Thymus (tissue), 11 donors: ENCODE measurements at regions not wholly inside any gene's neighbourhood (a gene's known extent, or its start where the extent isn't known, plus 50 kb on each side); places are given as distances from the start of the nearest gene placed in this dataset.

Experiments
- DNase-seq, 9 donors: peaks; one replicate each; pipeline ENCODE4 v3.0.0-alpha.2; 2013; ENCODE audit warnings: low spot score in 9 of 9, low read depth in 6 of 9, missing footprints in 1 of 9
- H3K27ac ChIP-seq, 2 donors: one replicate each; pipeline ENCODE4 v1.5.1; 2013; ENCODE audit warnings: control low read depth in 1 of 2, low read depth in 1 of 2, low read length in 1 of 2, mild to moderate bottlenecking in 1 of 2, moderate library complexity in 1 of 2
- H3K27me3 ChIP-seq, 2 donors: one replicate each; pipeline ENCODE4 v1.5.1; 2013; ENCODE audit warnings: low read length in 1 of 2; ENCODE audit not compliant: control insufficient read depth in 2 of 2, insufficient read depth in 1 of 2
- H3K36me3 ChIP-seq, 2 donors: one replicate each; pipeline ENCODE4 v1.5.1; 2013; ENCODE audit warnings: low read length in 1 of 2, mild to moderate bottlenecking in 1 of 2, moderate library complexity in 1 of 2; ENCODE audit not compliant: control insufficient read depth in 2 of 2, insufficient read depth in 2 of 2
- H3K4me1 ChIP-seq, 2 donors: one replicate each; pipeline ENCODE4 v1.5.1; 2013; ENCODE audit warnings: low read length in 2 of 2; ENCODE audit not compliant: control insufficient read depth in 2 of 2, insufficient read depth in 2 of 2
- H3K4me3 ChIP-seq, 2 donors: one replicate each; pipeline ENCODE4 v1.5.1; 2013; ENCODE audit warnings: low read length in 2 of 2, control low read depth in 1 of 2, mild to moderate bottlenecking in 1 of 2
- H3K9me3 ChIP-seq, 2 donors: one replicate each; pipeline ENCODE4 v1.5.1; 2013; ENCODE audit warnings: low read length in 1 of 2, mild to moderate bottlenecking in 1 of 2; ENCODE audit not compliant: control insufficient read depth in 2 of 2, insufficient read depth in 1 of 2
- WGBS: extraction: QIAGEN DNeasy Blood & Tissue Kit; methylation state at CpG from one replicate; pipeline ENCODE4 v1.1.7; 2013; 5-methylcytosine and 5-hydroxymethylcytosine counted together
- donor health status: healthy.

DNA sequence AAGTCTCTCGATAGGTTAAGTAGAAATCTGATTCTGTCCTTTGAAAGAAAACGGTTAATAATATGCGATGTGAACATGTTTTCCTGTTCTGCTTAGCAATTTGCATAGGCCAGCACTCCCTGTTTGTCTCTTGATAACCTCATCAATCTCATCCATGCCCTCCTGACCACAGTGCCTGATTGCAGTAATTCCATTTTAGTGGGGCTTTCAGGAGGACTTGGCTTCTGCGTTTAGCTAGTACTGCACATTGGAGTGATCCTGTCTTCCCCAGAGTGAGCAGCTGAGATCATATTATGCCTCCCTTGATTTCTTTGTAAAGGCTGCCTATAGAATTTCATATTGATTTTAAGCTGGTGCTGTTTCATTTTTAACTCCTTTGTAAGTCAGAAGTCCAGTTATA, 335.9 kb upstream of the ISL1 start:
- H3K4me1 ChIP-seq, result no peaks in the 10 kb centered on the region
- no peaks in the 10 kb centered on the region for H3K9me3 ChIP-seq
- 76% methylated on average over 4 of the region's 4 CpGs for WGBS

DNA sequence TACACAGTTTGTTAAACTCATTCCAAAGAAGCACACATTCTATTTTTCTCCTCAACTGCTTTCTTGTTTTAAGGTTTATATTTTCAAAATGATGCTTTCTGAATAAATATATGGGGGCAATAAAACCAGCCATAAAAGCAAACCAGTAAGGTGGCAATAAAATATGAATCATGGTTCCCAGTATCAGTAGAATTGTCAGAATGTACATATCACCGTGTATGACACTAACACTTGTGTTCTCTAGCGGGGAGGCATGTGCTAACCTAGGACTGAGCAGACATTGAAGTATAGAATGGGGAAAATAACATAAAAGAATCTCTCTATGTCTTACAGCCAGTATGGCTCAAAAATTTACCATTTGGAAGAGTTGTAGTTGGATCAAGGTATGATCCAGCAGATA, 329.9 kb upstream of the ISL1 start:
- Histone ChIP-seq H3K36me3 (no peaks in the 10 kb centered on the region), H3K4me3 (no peak overlapping the region), H3K27me3 (no peaks in the 10 kb centered on the region), H3K4me1 (no peaks in the 10 kb centered on the region), H3K27ac (no peak overlapping the region), H3K9me3 (no peaks in the 10 kb centered on the region)
- WGBS, result 94% methylated on average over 2 of the region's 2 CpGs
- no peak for DNase-seq

More for the DNA sequence above, 335.9 kb upstream of the ISL1 start:
- H3K4me3 ChIP-seq, result no peak overlapping the region
- H3K27ac ChIP-seq, result no peak overlapping the region
- no peaks in the 10 kb centered on the region for H3K36me3 ChIP-seq
- DNase-seq, result no peak
- no peaks in the 10 kb centered on the region for H3K27me3 ChIP-seq

DNA sequence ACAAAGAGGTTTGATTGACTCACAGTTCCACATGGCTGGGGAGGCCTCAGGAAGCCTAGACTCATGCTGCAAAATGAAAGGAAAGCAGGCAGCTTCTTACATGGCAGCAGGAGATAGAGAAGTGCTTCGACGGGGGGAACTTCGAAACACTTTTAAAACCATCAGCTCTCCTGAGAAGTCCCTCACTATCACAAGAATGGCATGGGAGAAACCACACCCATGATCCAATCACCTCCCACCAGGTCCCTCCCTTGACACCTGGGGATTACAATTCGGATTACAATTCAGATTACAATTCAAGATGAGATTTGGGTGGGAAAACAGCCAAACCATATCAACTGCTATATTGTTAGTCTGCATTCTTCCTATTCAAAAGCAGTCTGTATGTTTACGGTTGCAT, 322.3 kb upstream of the ISL1 start:
- 74% methylated on average over 5 of the region's 5 CpGs for WGBS
- no peak for DNase-seq

DNA sequence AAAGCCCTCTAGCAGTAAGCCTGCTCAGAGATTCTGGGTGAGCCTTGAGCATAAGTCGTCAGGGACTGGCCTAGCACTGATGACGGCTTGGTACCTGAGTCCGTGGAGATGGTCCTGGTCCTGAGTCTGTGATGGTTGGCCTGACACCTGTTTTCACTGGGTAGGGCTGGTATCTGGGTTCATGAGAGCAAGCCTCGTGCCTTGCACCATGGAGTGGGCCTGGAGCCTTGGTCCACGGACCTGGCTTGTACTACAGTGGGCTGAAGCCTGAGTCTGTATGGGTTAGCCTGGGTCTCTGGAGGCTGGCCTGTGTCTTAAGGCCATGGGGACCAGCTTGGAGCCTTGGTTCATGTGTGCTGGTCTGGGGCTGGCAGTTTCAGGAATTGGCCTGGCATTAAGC, 310.3 kb upstream of the ISL1 start:
- no peaks in the 10 kb centered on the region for H3K4me1 ChIP-seq
- H3K27ac ChIP-seq, result no peak overlapping the region
- WGBS, result 82% methylated on average over 5 of the region's 5 CpGs
- DNase-seq, result no peak
- no peaks in the 10 kb centered on the region for H3K36me3 ChIP-seq
- no peaks in the 10 kb centered on the region for H3K27me3 ChIP-seq
- no peak overlapping the region for H3K4me3 ChIP-seq
- peaks cover 0 to 6% of the 10 kb centered on the region in 2 donors for H3K9me3 ChIP-seq

More for the DNA sequence above, 322.3 kb upstream of the ISL1 start:
- H3K4me1 ChIP-seq, result no peaks in the 10 kb centered on the region
- no peak overlapping the region for H3K4me3 ChIP-seq
- no peaks in the 10 kb centered on the region for H3K27me3 ChIP-seq
- no peak overlapping the region for H3K27ac ChIP-seq
- H3K9me3 ChIP-seq, result peaks cover 2 to 9% of the 10 kb centered on the region in 2 donors
- no peaks in the 10 kb centered on the region for H3K36me3 ChIP-seq

DNA sequence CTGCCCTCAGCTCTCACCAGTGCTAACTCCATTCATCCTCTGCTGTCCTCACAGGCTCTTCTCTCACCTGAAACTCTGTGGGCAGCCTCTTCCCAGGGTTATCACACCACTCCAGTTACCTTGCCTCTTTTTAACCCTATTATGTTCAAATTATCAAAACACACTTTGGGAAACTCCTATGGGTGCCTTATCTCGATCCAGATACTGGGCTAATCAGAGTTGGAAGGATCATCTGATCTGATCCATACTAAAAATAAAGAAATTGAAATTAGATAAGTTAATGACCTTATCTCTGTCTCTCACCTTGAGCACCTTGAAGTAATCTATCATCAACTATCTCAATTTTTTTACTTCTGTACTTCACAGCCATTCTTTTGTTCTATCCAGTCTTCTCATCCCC, 300.5 kb upstream of the ISL1 start:
- H3K27me3 ChIP-seq, result no peaks in the 10 kb centered on the region
- DNase-seq, result no peak
- H3K4me1 ChIP-seq, result no peaks in the 10 kb centered on the region
- H3K36me3 ChIP-seq, result no peaks in the 10 kb centered on the region
- H3K9me3 ChIP-seq, result no peaks in the 10 kb centered on the region
- H3K4me3 ChIP-seq, result no peak overlapping the region
- H3K27ac ChIP-seq, result no peak overlapping the region
- WGBS, result 74% methylated on average over 1 of the region's 1 CpG

DNA sequence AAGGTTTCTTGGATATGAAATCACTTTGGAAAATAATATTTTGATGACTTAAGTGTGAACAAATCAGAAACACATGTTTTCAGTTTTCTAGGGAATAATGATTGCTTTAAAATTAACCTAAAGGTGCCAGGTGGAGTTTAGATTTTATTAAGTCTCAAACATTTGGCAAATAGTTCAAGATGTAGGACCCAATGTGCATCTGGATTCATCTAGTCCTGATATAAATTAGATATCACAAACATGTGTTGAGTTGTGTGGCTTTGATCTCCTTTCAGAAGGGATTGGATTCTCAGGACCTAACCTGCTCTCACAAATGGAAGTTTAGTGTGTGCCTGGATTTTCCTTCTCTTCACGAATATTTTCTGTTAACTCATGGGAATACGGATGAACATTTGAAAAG, 291.4 kb upstream of the ISL1 start:
- Histone ChIP-seq H3K4me1 (no peaks in the 10 kb centered on the region), H3K27ac (no peak overlapping the region), H3K4me3 (no peak overlapping the region), H3K27me3 (no peaks in the 10 kb centered on the region), H3K9me3 (no peaks in the 10 kb centered on the region), H3K36me3 (no peaks in the 10 kb centered on the region)
- DNase-seq, result no peak
- 96% methylated on average over 2 of the region's 2 CpGs for WGBS

DNA sequence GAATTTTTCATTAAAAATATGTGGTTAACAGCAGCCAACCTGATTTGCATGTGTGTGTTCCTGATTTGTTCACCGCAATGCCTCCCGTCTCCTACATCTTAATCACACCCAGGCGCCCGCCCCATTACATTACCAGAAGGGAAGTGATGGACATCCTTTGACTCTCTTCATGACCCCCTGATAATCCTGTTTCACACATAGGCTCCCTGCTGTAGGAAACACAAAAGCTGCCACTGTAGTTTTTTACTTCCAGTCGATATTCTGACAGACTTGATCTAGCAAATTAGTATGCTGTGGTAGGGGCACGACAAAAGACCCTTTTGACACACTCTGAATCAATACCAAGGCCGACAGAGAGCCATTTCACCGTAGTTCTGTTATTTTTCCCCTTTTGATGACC, 287.8 kb upstream of the ISL1 start:
- Histone ChIP-seq H3K27ac (no peak overlapping the region), H3K4me3 (no peak overlapping the region), H3K27me3 (no peaks in the 10 kb centered on the region), H3K9me3 (no peaks in the 10 kb centered on the region), H3K36me3 (no peaks in the 10 kb centered on the region), H3K4me1 (no peaks in the 10 kb centered on the region)
- no peak for DNase-seq
- 84% methylated on average over 8 of the region's 8 CpGs for WGBS

DNA sequence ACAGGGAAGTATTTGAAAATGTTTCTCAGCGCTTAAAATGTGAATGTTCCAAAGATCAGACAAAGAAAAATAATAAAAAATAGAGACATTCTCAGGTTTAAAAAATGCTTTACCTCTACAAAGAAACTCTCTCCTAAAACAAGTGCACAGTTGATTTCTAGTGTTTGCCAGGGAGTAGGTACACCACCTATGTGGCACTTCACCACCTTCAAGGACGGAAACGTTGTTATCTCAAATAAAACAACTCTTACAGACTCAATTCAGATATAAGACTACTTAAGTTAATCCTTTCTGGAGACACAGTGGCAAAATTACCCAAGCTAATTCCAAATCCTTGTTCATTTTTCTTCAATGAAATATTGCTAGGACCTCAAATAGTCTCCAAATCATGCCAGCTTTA, 286.4 kb upstream of the ISL1 start:
- Histone ChIP-seq H3K36me3 (no peaks in the 10 kb centered on the region), H3K27ac (no peak overlapping the region), H3K4me3 (no peak overlapping the region), H3K4me1 (no peaks in the 10 kb centered on the region), H3K9me3 (no peaks in the 10 kb centered on the region), H3K27me3 (no peaks in the 10 kb centered on the region)
- DNase-seq, result no peak
- WGBS, result 95% methylated on average over 3 of the region's 3 CpGs

DNA sequence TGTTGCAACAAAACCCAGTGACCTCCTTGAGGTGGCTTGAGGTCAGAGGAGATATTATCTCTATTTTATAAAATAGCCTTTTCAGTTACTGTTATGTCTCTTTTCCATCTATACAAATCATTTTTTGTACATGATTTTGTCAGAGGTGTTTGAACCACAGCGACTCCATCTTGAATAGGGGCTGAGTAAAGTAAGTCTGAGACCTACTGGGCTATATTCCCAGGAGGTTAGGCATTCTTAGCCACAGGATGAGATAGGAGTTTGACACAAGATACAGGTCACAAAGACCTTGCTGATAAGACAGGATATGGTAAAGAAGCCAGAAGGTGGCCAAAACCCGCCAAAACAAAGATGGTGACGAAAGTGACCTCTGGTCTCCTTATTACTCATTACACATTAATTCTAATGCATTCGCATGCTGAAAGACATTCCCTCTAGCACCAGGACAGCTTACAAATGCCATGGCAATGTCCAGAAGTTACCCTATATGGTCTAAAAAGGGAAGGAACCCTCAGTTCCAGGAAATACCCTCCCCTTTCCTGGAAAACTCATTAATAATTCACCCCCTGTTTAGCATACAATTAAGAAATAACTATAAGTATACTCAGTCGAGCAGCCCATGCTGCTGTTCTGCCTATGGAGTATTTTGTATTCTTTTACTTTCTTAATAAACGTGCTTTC, 283.9 kb upstream of the ISL1 start:
- no peaks in the 10 kb centered on the region for H3K36me3 ChIP-seq
- no peaks in the 10 kb centered on the region for H3K9me3 ChIP-seq
- no peaks in the 10 kb centered on the region for H3K27me3 ChIP-seq
- WGBS, result 92% methylated on average over 6 of the region's 6 CpGs
- no peak overlapping the region for H3K27ac ChIP-seq
- no peaks in the 10 kb centered on the region for H3K4me1 ChIP-seq
- no peak for DNase-seq
- H3K4me3 ChIP-seq, result no peak overlapping the region

DNA sequence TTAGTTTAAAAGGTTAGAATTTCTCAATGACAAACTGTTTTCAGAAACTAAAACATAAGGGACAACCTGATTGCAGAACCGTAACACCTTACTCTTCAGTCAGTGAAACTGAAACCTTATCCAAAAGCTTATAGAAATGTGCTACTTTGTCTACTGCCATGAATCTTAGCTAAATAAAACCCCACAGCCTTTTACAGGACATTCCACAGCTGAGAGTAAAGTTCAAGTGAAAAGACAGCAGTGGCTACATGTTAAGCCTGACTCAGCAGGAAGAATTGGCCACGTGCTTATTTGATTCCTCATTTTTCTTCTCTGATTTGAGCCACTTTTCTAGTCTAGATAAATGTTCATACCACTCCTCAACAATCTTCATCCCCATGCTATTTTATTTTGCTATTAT, 278.7 kb upstream of the ISL1 start:
- H3K9me3 ChIP-seq, result no peaks in the 10 kb centered on the region
- 78% methylated on average over 2 of the region's 2 CpGs for WGBS
- no peaks in the 10 kb centered on the region for H3K36me3 ChIP-seq
- H3K4me3 ChIP-seq, result no peak overlapping the region
- H3K27ac ChIP-seq, result no peak overlapping the region
- no peak for DNase-seq
- no peaks in the 10 kb centered on the region for H3K4me1 ChIP-seq
- no peaks in the 10 kb centered on the region for H3K27me3 ChIP-seq
